ENCODE measurements at regions not wholly inside any gene's neighbourhood (a gene's known extent, or its start where the extent isn't known, plus 50 kb on each side); places are given as distances from the start of the nearest gene placed in this dataset.

DNA sequence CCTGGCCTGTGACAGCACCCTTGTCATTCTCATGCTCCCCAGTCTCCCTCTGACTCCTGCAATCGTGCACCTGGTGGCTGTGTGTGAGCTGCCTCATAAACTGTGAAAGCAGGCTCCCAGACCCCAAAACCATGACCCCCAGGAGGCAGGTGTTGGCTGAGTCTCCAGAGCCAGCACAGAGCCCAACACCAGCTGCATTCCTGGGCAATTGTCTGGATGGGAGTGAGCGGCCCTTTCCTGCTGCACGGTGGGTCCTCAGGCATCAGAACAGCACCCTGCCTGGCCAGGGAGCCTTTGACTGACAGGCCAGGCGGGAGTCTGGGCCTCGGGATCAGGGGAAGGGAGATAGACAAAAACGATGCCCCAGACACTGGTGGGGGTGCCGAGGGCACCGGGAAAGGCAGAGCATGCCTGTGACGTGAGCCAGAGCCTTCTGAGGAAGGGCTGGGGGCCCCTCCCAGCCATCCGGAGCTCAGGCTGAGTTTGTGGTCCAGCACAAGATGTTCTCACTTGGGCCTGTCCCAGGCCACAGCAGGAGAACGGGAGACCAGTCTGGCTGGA lies 135.1 kb upstream of the GPC1 start:
- H3K27me3 Mint-ChIP-seq: peaks cover 43% of the 10 kb centered on the region
- no peak overlapping the region for H3K4me3 Mint-ChIP-seq
- peaks cover 2% of the 10 kb centered on the region for H3K36me3 Mint-ChIP-seq (ENCODE audit: insufficient read depth)
- DNase-seq (ENCODE audit: low spot score in 2 of 2): no peak
- H3K27ac Mint-ChIP-seq (ENCODE audit: low read depth): no peak overlapping the region
- no peak for ATAC-seq (replicated peaks; ENCODE audit: extremely low read depth, poor library complexity, severe bottlenecking)
- no peaks in the 10 kb centered on the region for H3K9me3 Mint-ChIP-seq
- no peaks in the 10 kb centered on the region for H3K4me1 Mint-ChIP-seq

DNA sequence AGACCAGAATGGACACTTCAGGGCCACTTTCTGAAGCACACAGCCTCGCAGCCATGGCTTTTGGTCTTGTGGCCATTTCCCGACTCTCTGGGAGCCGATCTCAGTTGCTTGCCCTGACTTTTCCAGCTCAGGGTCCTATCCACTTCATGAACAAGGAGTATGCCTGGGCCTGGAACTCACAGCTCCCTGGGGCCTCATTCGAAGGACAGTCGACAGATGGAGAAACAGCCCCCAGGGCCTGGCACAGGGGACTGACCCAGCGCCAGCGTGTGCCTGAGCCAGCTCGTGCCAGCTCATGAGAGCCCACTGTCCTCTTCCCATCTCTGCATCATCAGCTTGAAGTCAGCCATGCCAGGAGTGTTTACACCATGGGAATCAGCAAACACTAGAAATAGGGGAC lies 134.6 kb upstream of the GPC1 start:
- Mint-ChIP-seq H3K4me3 (no peak overlapping the region), H3K27ac (ENCODE audit: low read depth) (no peak overlapping the region), H3K36me3 (ENCODE audit: insufficient read depth) (no peaks in the 10 kb centered on the region), H3K27me3 (peaks cover 42% of the 10 kb centered on the region), H3K4me1 (no peaks in the 10 kb centered on the region), H3K9me3 (no peaks in the 10 kb centered on the region)
- ATAC-seq (replicated peaks; ENCODE audit: extremely low read depth, poor library complexity, severe bottlenecking) (no peak), DNase-seq (ENCODE audit: low spot score in 2 of 2) (no peak)

DNA sequence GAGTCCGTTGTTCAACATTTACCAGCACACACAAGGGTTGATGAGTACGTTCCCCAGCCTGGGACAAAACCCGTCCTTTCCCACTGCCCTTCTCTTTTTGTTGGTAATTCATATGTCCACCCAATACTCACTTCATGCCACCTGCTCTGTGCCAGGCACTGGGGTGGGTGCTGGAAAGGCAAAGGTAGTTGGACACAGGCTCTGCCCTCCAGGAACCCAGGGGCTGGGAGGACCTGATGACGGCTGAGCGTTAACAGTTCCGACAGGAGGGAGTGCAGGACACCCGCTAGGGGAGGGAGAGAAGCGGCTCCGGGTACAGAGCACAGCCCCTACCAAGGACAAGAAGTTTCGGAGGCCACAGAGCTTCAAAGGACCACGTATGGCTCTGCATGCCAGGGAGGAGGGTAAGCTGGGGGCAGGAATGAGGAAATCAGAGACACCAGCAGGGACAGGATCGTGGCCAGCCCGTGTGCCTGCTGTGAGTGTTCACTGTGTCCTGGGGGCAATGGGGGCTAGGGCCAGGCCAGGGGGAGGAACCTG lies 134.1 kb upstream of the GPC1 start:
- H3K4me3 Mint-ChIP-seq: no peak overlapping the region
- ATAC-seq (replicated peaks; ENCODE audit: extremely low read depth, poor library complexity, severe bottlenecking) (no peak), DNase-seq (ENCODE audit: low spot score in 2 of 2) (no peak)
- H3K9me3 Mint-ChIP-seq: no peaks in the 10 kb centered on the region
- H3K36me3 Mint-ChIP-seq (ENCODE audit: insufficient read depth): no peaks in the 10 kb centered on the region
- H3K27ac Mint-ChIP-seq (ENCODE audit: low read depth): no peak overlapping the region
- peaks cover 37% of the 10 kb centered on the region for H3K27me3 Mint-ChIP-seq
- H3K4me1 Mint-ChIP-seq: no peaks in the 10 kb centered on the region

DNA sequence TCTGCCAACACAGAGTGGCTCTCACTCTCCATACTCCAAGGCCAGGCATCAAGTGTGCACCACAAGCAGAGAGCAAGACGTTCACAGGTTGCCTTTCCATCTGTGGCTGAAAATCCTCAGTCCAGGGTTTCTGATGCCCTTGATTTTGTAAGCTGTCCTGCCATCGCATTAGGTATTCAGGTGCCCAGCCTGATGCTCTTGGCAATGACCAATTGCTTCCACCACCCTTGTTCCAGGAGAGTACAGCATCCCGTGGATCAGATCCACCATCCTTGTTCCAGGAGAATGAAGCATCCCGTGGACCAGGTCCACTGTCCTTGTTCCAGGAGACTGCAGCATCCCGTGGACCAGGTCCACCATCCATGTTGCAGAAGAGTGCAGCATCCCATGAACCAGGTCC lies 133.4 kb upstream of the GPC1 start:
- Mint-ChIP-seq H3K4me1 (no peaks in the 10 kb centered on the region), H3K36me3 (ENCODE audit: insufficient read depth) (no peaks in the 10 kb centered on the region), H3K9me3 (no peaks in the 10 kb centered on the region), H3K27me3 (peaks cover 34% of the 10 kb centered on the region), H3K4me3 (no peak overlapping the region), H3K27ac (ENCODE audit: low read depth) (no peak overlapping the region)
- no peak for ATAC-seq (replicated peaks; ENCODE audit: extremely low read depth, poor library complexity, severe bottlenecking)
- no peak for DNase-seq (ENCODE audit: low spot score in 2 of 2)

DNA sequence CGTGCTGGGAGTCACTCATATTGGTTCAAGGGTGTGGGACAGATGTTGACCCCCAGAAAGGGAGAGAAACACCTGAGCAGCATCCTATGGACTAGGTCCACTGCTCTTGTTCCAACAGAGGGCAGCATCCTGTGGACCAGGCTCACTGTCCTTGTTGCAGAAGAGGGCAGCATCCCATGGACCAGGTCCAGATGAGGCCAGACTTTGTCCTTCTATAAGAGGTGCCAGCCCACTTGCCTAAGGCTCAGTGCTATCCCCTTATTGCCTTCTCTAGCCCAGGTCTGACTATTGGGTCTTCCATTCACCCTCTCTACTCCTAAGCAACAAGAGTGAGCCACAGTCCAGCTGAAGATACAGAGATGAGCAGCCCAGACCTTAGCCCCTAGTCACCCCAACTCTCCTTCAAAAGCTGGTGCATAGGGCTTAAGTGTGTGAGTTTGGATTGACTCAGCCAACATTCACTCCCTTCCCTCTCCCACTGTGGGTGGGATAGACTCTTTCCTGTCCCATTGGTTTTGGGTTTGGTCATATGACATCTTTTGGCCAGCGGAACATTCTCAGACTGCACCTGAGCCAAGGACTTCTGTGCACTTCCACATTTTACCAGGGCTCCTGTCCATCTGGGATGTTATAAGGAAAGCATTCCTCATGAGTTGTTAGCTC lies 132.4 kb upstream of the GPC1 start:
- H3K4me1 Mint-ChIP-seq: no peaks in the 10 kb centered on the region
- no peaks in the 10 kb centered on the region for H3K9me3 Mint-ChIP-seq
- no peak overlapping the region for H3K4me3 Mint-ChIP-seq
- H3K36me3 Mint-ChIP-seq (ENCODE audit: insufficient read depth): no peaks in the 10 kb centered on the region
- H3K27me3 Mint-ChIP-seq: peaks cover 27% of the 10 kb centered on the region
- no peak overlapping the region for H3K27ac Mint-ChIP-seq (ENCODE audit: low read depth)
- ATAC-seq (replicated peaks; ENCODE audit: extremely low read depth, poor library complexity, severe bottlenecking): no peak
- DNase-seq (ENCODE audit: low spot score in 2 of 2): no peak

DNA sequence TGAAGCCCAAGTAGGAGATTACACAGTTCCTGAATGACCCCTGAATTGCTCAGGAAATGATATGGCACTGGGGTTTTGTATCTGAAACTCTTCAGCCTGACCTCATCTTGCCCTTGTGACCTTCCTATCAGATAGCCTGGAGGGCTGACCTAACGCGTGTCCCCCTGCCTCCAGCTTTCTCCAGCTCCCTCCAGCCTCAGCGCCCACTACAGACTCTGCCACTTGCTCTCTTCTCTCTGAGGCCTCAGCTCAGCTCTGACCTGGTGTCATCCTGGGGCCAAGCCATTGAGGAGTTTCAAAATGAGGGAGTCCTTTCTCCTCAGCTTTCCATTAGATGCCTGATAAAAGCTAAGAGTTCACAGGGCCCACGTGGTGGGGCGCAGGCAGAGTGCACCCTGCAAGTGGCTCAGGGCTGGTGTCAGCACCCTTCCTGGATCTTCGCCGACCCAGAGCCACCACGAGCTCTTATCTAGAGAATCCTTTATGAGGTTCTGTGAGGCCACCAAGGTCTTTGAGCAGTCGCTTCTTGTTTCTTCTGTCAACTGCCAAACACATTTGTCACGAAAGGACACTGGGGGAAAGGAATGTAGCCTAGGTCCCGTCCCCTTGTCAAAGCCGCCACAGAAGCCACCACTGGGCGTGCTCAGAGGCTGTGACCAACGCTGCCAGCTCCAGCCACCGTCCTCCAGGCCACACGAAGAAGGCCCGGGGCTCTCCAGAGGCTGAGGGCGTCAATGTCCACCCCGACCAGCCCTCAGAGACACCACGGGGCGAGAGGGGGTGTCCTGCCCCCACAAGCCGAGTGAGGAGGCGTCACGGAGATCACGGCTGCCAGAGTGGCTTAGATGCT lies 131.3 kb upstream of the GPC1 start:
- ATAC-seq (replicated peaks; ENCODE audit: extremely low read depth, poor library complexity, severe bottlenecking) (no peak), DNase-seq (ENCODE audit: low spot score in 2 of 2) (no peak)
- H3K4me1 Mint-ChIP-seq: no peaks in the 10 kb centered on the region

DNA sequence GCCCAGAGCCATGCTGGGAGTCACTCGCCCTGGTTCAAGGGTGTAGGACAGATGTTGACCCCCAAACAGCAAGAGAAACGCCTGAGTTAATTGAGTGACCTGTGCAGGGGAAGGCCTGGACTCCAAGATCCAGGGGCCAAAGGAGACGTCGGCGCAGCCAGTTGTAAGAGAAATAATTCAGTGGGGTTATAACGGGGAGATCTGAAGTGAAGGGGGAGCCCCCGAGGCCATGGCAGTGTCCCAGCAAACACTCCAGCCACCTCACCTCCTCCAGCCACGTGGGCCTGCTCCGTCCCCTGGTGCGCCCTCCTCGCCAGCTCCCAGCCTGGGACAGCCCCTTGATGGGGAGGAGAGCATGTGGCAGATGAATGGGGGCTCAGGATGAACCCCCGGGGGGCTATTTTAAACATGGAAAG lies 130.7 kb upstream of the GPC1 start:
- H3K4me3 Mint-ChIP-seq: no peak overlapping the region
- H3K9me3 Mint-ChIP-seq: no peaks in the 10 kb centered on the region
- no peak overlapping the region for H3K27ac Mint-ChIP-seq (ENCODE audit: low read depth)
- H3K36me3 Mint-ChIP-seq (ENCODE audit: insufficient read depth): no peaks in the 10 kb centered on the region
- peaks cover 27% of the 10 kb centered on the region for H3K27me3 Mint-ChIP-seq
- DNase-seq (ENCODE audit: low spot score in 2 of 2) (no peak), ATAC-seq (replicated peaks; ENCODE audit: extremely low read depth, poor library complexity, severe bottlenecking) (no peak)
- H3K4me1 Mint-ChIP-seq: no peaks in the 10 kb centered on the region

More for the DNA sequence above, 131.3 kb upstream of the GPC1 start:
- Mint-ChIP-seq H3K4me3 (no peak overlapping the region), H3K36me3 (ENCODE audit: insufficient read depth) (no peaks in the 10 kb centered on the region), H3K27ac (ENCODE audit: low read depth) (no peak overlapping the region), H3K9me3 (no peaks in the 10 kb centered on the region), H3K27me3 (peaks cover 27% of the 10 kb centered on the region)

DNA sequence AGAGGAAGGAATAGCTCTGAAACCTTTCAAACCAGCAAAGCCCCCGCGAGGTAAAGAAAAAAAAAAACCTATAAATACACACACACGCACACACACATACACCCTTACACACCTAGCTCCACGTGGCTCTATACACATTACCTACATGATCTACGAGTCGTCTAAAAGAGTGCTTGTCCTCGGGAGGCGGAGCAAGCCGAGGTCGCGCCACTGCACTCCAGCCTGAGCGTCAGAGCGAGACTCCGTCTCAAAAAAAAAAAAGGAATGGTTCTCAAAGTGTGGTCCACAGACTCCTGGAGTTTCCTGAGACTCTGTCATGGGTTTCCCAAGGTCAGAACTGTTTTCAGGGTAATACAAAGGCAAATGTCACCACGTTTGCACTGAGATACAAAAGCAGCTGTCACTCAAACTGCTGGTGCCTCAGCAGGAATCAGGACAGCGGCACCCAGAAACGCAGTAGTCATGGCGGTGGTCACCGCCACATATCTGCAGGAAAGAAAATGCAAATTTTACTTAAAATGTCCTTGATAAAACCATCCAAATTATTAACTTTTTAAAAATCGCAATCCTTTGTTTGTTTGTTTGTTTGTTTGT lies 130.0 kb upstream of the GPC1 start:
- peaks cover 27% of the 10 kb centered on the region for H3K27me3 Mint-ChIP-seq
- ATAC-seq (replicated peaks; ENCODE audit: extremely low read depth, poor library complexity, severe bottlenecking) (no peak), DNase-seq (ENCODE audit: low spot score in 2 of 2) (no peak)
- H3K27ac Mint-ChIP-seq (ENCODE audit: low read depth): no peak overlapping the region
- no peaks in the 10 kb centered on the region for H3K4me1 Mint-ChIP-seq
- no peaks in the 10 kb centered on the region for H3K36me3 Mint-ChIP-seq (ENCODE audit: insufficient read depth)
- H3K9me3 Mint-ChIP-seq: no peaks in the 10 kb centered on the region
- H3K4me3 Mint-ChIP-seq: no peak overlapping the region

DNA sequence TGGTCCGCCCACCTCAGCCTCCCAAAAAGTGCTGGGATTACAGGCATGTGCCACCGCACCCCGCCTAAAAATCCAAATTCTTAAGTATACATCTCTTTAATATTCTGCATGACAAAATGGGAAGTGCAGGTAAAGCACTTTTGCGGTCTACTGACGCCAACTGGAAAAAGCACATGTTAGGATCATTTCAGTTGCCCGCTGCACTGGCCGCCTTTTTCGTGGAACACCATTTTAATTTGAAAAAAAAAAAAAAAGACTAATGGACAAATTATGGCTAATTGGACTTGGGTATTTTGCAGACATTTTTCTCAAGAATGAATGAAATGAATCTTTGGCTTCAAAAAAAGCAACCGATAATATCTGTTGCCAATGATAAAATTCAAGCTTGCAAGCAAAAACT lies 129.3 kb upstream of the GPC1 start:
- H3K4me3 Mint-ChIP-seq: no peak overlapping the region
- DNase-seq (ENCODE audit: low spot score in 2 of 2) (no peak), ATAC-seq (replicated peaks; ENCODE audit: extremely low read depth, poor library complexity, severe bottlenecking) (no peak)
- no peaks in the 10 kb centered on the region for H3K4me1 Mint-ChIP-seq
- no peak overlapping the region for H3K27ac Mint-ChIP-seq (ENCODE audit: low read depth)
- H3K27me3 Mint-ChIP-seq: peaks cover 23% of the 10 kb centered on the region
- H3K9me3 Mint-ChIP-seq: no peaks in the 10 kb centered on the region
- no peaks in the 10 kb centered on the region for H3K36me3 Mint-ChIP-seq (ENCODE audit: insufficient read depth)

DNA sequence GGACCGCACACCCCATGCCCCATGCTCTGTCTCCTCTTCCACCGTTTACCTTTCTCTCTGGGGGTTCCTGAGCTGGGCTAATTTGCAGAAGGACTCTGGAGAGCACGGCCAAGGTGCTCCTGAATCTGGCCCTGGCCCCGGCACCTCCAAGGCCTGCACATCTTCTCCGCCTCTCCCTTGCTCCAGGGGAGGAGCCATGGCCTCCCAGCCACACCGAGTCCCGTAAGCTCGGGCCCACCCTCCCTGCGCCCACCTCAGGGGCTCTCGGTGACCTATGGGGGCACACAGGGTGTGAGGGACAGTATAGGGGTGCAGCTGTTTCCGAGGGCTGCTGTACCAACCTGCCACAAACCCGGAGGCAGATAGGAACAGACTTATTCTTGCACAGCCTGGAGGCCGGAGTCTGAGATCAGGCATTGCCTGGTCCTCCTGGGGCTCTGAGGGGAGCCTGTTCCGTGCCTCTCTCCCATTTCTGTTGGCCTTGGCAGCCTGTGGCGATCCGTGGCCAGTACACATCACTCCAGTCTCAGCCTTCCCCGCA lies 127.3 kb upstream of the GPC1 start:
- H3K4me1 Mint-ChIP-seq: no peaks in the 10 kb centered on the region
- ATAC-seq (replicated peaks; ENCODE audit: extremely low read depth, poor library complexity, severe bottlenecking) (no peak), DNase-seq (ENCODE audit: low spot score in 2 of 2) (no peak)
- H3K9me3 Mint-ChIP-seq: no peaks in the 10 kb centered on the region
- peaks cover 9% of the 10 kb centered on the region for H3K27me3 Mint-ChIP-seq
- H3K4me3 Mint-ChIP-seq: no peak overlapping the region
- no peak overlapping the region for H3K27ac Mint-ChIP-seq (ENCODE audit: low read depth)
- H3K36me3 Mint-ChIP-seq (ENCODE audit: insufficient read depth): no peaks in the 10 kb centered on the region

DNA sequence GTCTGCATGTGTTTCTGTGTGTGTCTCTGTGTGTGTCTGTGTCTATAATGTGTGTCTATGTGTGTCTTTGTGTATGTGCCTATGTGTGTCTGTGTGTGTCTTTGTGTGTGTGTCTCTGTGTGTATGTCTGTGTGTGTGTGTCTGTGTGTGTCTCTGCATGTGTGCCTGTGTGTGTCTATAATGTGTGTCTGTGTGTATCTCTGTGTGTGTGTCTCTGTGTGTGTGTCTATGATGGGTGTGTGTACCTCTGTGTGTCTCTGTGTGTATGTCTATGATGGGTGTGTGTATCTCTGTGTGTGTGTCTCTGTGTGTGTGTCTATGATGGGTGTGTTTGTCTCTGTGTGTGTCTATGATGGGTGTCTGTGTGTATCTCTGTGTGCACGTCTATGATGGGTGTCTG lies 126.2 kb upstream of the GPC1 start:
- H3K36me3 Mint-ChIP-seq (ENCODE audit: insufficient read depth): no peaks in the 10 kb centered on the region
- no peak overlapping the region for H3K4me3 Mint-ChIP-seq
- ATAC-seq (replicated peaks; ENCODE audit: extremely low read depth, poor library complexity, severe bottlenecking) (no peak), DNase-seq (ENCODE audit: low spot score in 2 of 2) (no peak)
- H3K27me3 Mint-ChIP-seq: peaks cover under 1% of the 10 kb centered on the region
- no peaks in the 10 kb centered on the region for H3K4me1 Mint-ChIP-seq
- no peak overlapping the region for H3K27ac Mint-ChIP-seq (ENCODE audit: low read depth)
- no peaks in the 10 kb centered on the region for H3K9me3 Mint-ChIP-seq

DNA sequence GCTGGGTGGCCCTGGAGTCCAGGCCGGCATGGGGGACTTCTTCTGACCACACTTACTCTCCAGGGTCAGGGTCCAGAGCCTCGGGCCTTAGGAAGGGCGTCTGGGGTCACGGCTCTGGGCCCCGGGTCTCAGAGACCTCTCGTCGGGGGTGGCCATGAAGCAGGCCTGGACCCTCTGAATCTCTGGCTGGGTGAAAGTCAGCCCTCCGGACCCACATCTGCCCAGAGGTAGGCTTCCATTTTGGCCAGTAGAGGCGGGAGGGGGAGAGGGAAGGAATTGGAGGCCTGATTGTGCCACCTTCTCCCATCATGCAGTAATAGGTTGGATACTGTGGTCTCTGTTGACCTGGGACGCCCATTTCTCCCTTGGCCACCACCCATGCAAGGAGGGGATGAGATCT lies 125.3 kb upstream of the GPC1 start:
- no peaks in the 10 kb centered on the region for H3K4me1 Mint-ChIP-seq
- H3K27me3 Mint-ChIP-seq: peaks cover 10% of the 10 kb centered on the region
- no peaks in the 10 kb centered on the region for H3K9me3 Mint-ChIP-seq
- no peak overlapping the region for H3K4me3 Mint-ChIP-seq
- H3K27ac Mint-ChIP-seq (ENCODE audit: low read depth): no peak overlapping the region
- no peak for DNase-seq (ENCODE audit: low spot score in 2 of 2)
- no peaks in the 10 kb centered on the region for H3K36me3 Mint-ChIP-seq (ENCODE audit: insufficient read depth)
- no peak for ATAC-seq (replicated peaks; ENCODE audit: extremely low read depth, poor library complexity, severe bottlenecking)

Measured in central memory CD8-positive, alpha-beta T cell (primary cell).